ENCODE measurements at regions not wholly inside any gene's neighbourhood (a gene's known extent, or its start where the extent isn't known, plus 50 kb on each side); places are given as distances from the start of the nearest gene placed in this dataset.
A peak's percentile ranks its signal among the peaks of the same experiment; 100 is the strongest.

DNA sequence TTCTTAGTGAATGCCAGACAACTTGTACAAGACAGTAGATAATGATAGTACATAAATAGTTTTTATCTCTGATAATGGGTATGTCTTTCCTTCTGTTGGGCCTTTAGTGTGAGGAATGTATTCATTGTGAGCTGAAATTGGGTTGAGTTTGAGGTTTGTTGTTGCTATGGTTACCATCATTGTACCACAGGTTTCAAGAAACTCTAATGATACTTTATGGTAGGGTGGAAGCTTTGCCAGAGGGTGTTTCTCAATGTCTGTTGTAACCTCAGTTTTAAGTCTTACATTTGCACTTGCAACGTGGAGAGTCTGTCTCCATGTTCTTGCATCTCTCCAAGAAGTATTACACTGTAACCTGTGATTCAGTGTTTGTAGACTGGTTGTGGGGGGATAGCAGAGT, 1550.1 kb downstream of the MAT2B start:
- TF ChIP-seq, protein P1, sequence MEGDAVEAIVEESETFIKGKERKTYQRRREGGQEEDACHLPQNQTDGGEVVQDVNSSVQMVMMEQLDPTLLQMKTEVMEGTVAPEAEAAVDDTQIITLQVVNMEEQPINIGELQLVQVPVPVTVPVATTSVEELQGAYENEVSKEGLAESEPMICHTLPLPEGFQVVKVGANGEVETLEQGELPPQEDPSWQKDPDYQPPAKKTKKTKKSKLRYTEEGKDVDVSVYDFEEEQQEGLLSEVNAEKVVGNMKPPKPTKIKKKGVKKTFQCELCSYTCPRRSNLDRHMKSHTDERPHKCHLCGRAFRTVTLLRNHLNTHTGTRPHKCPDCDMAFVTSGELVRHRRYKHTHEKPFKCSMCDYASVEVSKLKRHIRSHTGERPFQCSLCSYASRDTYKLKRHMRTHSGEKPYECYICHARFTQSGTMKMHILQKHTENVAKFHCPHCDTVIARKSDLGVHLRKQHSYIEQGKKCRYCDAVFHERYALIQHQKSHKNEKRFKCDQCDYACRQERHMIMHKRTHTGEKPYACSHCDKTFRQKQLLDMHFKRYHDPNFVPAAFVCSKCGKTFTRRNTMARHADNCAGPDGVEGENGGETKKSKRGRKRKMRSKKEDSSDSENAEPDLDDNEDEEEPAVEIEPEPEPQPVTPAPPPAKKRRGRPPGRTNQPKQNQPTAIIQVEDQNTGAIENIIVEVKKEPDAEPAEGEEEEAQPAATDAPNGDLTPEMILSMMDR (conservative IDR thresholded peaks at IDR 0.05; ENCODE audit: low read depth, low read length), result no peak
- DNase-seq (ENCODE audit: low read depth), result no peak
- H3K4me3 ChIP-seq (ENCODE audit: low read length), result no peak overlapping the region

DNA sequence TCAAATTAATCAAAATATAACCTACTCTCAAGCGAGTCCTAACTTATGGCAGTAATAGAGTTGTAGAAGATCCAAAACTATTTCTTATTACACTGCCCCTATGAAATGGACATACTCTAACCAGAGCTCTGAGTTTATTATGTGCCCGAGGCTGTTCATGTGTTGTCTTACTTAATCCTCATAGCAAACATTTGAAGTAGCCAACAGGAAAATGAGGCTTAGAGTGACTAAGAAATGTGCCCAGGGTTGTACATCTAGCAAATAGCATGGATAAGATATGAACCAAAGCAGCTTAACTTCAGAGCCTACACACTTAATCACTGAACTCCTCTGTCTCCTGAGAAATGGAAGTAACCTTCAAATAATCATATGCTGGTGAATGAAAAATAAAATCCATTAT, 1551.7 kb downstream of the MAT2B start:
- DNase-seq (ENCODE audit: low read depth), result peak; percentile 85
- TF ChIP-seq, protein P1 (conservative IDR thresholded peaks at IDR 0.05; ENCODE audit: low read depth, low read length), result no peak
- H3K4me3 ChIP-seq (ENCODE audit: low read length), result no peak overlapping the region

DNA sequence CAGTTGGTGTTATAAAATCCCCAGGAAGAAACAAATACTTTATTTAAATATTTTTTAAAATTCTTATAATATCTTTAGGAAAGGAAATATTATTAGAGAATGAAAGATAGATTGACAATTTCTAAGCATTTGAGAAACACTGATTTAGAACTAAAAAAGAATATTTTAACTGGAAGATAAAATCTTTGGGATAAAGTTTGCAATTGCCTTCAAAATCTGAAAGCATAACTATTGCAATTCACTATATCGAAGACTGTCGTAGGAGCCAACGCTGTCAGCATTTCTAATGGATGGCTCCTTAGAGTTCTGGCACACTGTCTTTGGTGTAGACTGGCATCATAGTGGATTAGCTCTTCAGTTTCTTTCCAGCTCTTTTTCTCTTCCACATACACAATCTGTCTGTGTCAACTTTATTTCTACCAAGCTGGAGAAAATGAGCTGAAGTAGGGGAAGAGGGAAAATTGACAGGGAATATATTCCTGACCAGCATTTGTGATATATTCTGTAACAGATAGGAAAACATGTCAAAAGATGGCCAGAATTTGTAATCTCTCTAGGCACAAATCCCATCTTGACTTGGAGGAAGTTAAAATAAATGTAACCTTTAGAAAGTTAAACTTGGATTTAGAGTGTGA, 1561.4 kb downstream of the MAT2B start:
- DNase-seq (ENCODE audit: low read depth), result no peak
- H3K4me3 ChIP-seq (ENCODE audit: low read length), result no peak overlapping the region
- TF ChIP-seq, protein P1 (conservative IDR thresholded peaks at IDR 0.05; ENCODE audit: low read depth, low read length), result no peak

DNA sequence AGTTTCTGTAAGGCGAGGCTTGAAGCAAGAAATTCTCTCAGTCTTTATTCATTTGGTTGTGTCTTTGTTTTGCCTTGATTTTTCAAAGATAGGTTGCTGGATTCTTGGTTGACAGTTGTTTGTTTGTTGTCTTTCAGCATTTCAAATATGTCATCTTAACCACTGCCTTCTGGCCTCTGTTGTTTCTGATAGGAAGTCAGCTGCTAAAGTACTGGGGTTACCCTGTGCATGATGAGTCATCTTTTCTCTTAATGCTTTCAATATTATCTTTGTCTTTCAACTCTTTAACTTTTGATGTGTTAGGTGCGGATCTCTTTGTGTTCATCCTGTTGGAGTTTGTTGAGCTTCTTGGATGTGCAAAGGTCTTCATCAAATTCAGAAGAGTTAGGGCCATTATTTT, 1571.3 kb downstream of the MAT2B start:
- TF ChIP-seq, protein P1 (conservative IDR thresholded peaks at IDR 0.05; ENCODE audit: low read depth, low read length), result no peak
- DNase-seq (ENCODE audit: low read depth), result no peak
- no peak overlapping the region for H3K4me3 ChIP-seq (ENCODE audit: low read length)

DNA sequence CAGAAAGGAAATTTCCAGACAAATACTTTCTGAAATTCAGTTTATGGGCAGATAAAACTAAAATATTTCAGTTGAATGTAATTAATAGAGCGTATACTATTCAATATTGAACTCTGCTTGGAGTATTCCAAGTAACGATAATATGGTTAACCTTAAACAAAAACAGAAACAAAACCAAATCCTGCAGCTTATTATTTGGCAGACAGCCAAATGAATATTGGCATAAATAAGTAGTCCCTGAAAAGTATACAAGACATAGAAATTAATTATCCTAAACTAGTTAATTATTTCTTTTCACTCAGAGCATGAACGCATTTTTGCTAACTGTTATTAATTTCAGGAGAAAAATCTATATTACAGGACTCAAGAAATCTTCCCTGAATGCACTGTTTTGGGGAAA, 1574.0 kb downstream of the MAT2B start:
- DNase-seq (ENCODE audit: low read depth), result no peak
- TF ChIP-seq, protein P1 (conservative IDR thresholded peaks at IDR 0.05; ENCODE audit: low read depth, low read length), result no peak
- H3K4me3 ChIP-seq (ENCODE audit: low read length), result no peak overlapping the region

DNA sequence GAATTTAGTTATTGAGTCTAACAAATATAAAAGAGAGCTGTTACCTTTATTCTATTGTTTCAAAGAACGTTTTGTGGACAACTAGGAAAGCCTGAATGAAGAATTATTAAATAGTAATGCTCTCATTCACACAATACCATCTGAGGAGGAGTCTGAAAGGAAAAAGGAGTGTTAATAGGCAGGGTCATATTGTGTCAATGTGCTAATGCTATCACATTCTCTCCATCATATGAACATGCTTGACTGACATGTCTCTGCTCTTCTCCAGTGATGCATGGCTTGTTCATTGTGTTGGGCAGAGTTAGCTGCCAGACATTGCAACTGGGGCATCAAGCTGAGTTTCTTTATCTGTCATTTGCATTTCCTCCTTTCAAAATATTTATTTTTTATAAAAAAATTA, 1578.0 kb downstream of the MAT2B start:
- TF ChIP-seq, protein P1 (conservative IDR thresholded peaks at IDR 0.05; ENCODE audit: low read depth, low read length), result no peak
- DNase-seq (ENCODE audit: low read depth), result no peak
- H3K4me3 ChIP-seq (ENCODE audit: low read length), result no peak overlapping the region

DNA sequence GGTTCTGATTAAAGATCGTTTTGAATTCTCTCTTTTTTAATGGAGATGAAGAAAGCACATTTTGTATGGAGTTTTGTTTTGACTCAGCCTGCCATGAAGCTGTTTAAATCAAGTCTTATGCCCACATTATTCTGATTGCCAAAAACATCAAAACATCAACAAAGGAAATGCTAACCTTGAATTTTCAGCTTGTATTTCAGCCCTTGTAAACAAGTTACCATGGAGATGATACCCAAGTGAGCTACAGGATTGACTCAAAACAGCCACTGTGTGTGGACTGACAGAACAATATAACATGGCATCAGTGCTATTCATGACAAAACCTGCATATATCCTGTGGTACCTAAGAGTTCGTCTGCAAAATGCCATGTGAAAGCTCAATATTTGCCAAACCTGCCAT, 1581.0 kb downstream of the MAT2B start:
- no peak for DNase-seq (ENCODE audit: low read depth)
- TF ChIP-seq, protein P1 (conservative IDR thresholded peaks at IDR 0.05; ENCODE audit: low read depth, low read length), result no peak
- no peak overlapping the region for H3K4me3 ChIP-seq (ENCODE audit: low read length)
